HG03342 (cell line): ENCODE measurements at regions not wholly inside any gene's neighbourhood (a gene's known extent, or its start where the extent isn't known, plus 50 kb on each side); places are given as distances from the start of the nearest gene placed in this dataset.
A peak's percentile ranks its signal among the peaks of the same experiment; 100 is the strongest.
"Not testable (repeated sequence)": the region's sequence is repeated elsewhere in the genome, so short reads cannot be mapped to it uniquely, and the experiment has no call there.

Source experiments
- ATAC-seq: cut with Tn5 transposase; IDR thresholded peaks from one replicate; pipeline ENCODE4 v1.9.1; 2021; ENCODE audit warnings: mild to moderate bottlenecking, moderate library complexity; ENCODE audit not compliant: unreplicated experiment

GRCh38 chr10:5576780-5577624 is 52.2 kb downstream of the CALML3 start:
- ATAC-seq = no peak

DNA sequence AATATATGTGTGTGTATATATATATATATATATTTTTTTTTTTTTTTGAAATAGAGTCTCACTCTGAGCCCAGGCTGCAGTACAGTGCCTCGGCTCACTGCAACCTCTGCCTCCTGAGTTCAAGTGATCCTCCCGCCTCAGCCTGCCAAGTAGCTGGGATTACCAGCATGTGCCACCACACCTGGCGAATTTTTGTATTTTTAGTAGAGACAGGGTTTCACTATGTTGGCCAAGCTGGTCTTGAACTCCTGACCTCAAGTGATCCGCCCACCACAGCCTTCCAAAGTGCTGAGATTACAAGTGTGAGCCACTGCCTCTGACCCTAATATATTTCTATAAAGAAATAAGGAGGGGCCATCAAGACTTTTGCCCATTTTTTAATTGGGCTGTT is 55.3 kb downstream of the CALML3 start:
- ATAC-seq = not testable (repeated sequence)

- peak; percentile 49 for ATAC-seq
These were observed 57.2 kb downstream of the CALML3 start for GRCh38 chr10:5581670-5582566.

DNA sequence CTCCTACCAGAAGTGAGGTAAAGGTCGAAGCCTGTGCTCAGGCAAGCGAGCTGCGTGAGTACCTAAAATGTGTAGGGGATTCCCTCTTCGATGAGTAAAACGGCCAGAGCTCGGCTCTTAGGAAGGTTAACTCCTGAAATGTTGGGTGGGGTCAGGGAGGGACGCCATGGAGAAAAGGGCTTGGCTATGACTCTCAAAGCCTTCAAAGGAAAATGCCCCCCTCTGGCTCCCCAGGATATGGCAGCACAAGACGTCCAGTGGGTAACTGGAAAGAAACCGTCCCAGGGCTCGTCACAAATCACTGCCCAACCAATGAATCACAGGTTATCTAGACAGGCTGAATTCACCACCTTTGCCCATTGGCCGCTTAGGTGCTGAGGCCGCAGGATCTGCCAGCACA is 58.0 kb downstream of the CALML3 start:
- no peak for ATAC-seq

DNA sequence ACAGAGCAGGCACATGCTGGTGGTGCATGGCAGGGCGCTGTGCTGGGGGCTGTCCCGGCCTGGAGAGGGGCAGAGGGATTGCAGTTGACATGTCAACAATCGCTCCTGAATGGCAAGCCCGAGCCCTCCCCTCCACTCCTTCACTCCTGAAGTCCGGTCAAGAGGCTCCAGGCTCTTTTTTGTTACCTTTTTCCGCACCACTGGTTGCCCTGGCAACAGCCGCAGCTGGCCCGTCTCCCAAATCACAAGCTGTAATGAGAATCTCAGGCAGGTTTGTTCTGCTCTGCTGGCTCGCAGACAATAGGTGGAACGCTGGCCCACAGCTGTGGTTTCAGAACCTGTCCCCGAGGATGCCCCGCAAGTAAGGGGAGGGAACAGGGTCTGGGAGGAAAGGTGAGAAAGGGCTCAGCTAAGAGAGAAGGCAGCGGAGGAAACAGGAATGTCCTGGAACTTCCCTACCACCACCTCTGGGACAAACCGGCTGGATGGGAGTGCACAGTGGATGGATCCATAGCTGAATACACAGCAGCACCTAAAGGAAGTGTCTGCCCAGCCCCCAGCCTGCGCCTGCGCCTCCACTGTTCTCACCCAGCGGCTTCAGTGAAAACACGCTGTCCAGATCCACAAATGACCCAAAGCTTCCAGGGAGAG is 58.9 kb downstream of the CALML3 start:
- ATAC-seq = peak; percentile 53

- peak; percentile 52 for ATAC-seq
These were observed 60.2 kb downstream of the CALML3 start for GRCh38 chr10:5584895-5585516.

DNA sequence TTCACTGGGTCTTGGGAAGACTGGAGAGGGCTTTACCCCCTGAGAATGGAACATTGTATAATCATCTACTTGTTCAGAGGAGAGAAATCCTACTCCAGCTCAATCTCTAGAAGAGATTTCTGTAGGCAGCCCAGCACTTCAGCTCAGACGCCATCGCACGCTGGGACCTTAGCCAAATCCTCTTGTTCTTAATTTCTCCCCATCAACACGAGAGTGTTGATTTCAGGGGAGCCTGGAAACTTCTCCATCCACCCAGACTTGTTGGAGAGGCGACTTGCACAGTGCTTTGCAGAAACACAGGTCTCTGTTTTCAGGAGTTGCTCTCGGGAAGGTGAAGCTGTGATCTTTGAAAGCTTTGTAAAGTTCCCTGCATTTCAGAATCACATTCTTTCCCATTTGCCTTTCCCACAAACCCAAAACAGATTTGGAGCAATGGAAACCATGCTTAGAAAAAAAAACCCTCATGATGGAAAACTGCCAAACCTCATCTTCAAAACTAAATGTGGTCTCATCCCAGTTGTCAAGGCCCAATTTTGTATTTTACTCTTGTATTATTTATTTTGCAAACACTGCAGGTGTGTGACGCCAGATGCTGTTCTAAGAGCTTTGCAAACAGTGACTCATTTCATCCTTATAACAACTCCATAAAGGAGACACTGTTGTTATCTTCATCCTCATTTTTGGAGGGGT is 60.9 kb downstream of the CALML3 start:
- ATAC-seq = no peak

GRCh38 chr10:5587151-5588079 is 62.7 kb downstream of the CALML3 start:
- no peak for ATAC-seq

DNA sequence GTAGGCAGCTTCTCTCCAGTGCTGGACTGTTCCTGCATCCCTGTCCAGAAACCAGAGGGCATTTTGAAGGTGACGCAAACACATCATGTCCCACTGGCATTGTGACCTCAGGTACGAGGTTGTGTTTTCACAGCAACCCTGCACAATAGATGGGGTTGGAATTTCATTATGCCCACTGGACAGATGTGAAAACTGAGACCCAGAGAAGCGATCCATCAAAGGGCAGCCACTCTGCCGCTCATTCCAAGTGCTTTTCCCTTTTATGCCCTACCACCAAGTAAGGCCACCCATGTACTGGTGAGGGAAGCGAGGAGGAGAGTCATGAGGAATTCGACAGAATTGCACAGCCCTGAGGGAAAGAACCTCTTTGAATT is 63.3 kb downstream of the CALML3 start:
- ATAC-seq = no peak

DNA sequence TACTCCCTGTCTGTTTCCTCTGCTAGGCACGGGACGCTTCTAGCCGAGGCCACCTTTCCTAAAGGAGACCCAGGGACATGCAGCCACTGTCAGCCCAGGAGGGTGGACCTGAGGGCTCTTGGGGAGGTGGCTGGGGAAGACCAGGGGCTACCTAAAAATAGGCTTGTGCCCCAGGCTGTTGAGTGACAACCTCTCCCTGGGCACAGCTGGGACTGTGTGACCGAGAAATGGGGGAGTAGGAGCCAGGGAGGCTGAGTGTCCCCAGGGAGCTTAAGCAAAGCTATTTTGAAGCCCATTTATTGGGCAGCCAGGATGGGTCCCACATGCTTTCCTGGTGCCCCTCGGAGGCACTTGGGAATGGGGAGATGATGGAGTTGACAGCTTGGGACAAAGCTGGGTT is 63.8 kb downstream of the CALML3 start:
- no peak for ATAC-seq
